SK-N-SH (cell line): ENCODE measurements at regions not wholly inside any gene's neighbourhood (a gene's known extent, or its start where the extent isn't known, plus 50 kb on each side); places are given as distances from the start of the nearest gene placed in this dataset.

Experiments
- CTCF ChIP-seq: fragments of 200-600 bp; sonication (generic); IDR thresholded peaks from 2 replicates; pipeline ENCODE4 v1.6.1; 2017; ENCODE audit warnings: antibody characterized with exemption, mild to moderate bottlenecking, moderate library complexity
- EP300 ChIP-seq, 2 experiments: IDR thresholded peaks; 2 replicates each; pipeline versions ENCODE4 v1.4.0 to v1.6.1; 2012; ENCODE audit warnings: borderline replicate concordance in 1 of 2, low read depth in 1 of 2, low read length in 1 of 2
- FOSL2 ChIP-seq: IDR thresholded peaks from 2 replicates; pipeline ENCODE4 v1.4.0; 2012; ENCODE audit warnings: low read depth, mild to moderate bottlenecking, moderate library complexity, borderline replicate concordance
- GABPA ChIP-seq: IDR thresholded peaks from 2 replicates; pipeline ENCODE4 v1.4.0; 2012; ENCODE audit warnings: low read depth, mild to moderate bottlenecking
- POLR2AphosphoS5 ChIP-seq: IDR thresholded peaks from 2 replicates; pipeline ENCODE4 v1.6.1; 2012; ENCODE audit warnings: low read depth, low read length
- RAD21 ChIP-seq: IDR thresholded peaks from 2 replicates; pipeline ENCODE4 v1.6.1; 2012; ENCODE audit warnings: mild to moderate bottlenecking, low read length
- REST ChIP-seq: IDR thresholded peaks from 2 replicates; pipeline ENCODE4 v1.6.1; 2012; ENCODE audit warnings: mild to moderate bottlenecking, low read depth, low read length, moderate library complexity
- RFX5 ChIP-seq: IDR thresholded peaks from 2 replicates; pipeline ENCODE4 v1.6.1; 2012; ENCODE audit warnings: mild to moderate bottlenecking, improper control_type of control experiment, low read length
- USF2 ChIP-seq: fragments of 150-350 bp; IDR thresholded peaks from 2 replicates; pipeline ENCODE4 v1.6.1; 2017; ENCODE audit warnings: antibody characterized with exemption, low read length, low read depth, borderline replicate concordance
- YY1 ChIP-seq: IDR thresholded peaks from 2 replicates; pipeline ENCODE4 v1.4.0; 2012; ENCODE audit warnings: low read depth, mild to moderate bottlenecking
- ZBTB33 ChIP-seq: IDR thresholded peaks from 2 replicates; pipeline ENCODE4 v1.4.0; 2012; ENCODE audit warnings: low read depth, borderline replicate concordance

- no peak for TF ChIP-seq CTCF
- no peak for TF ChIP-seq POLR2AphosphoS5
- no peak for TF ChIP-seq USF2
- no peak for TF ChIP-seq ZBTB33
- TF ChIP-seq GABPA = no peak
- no peak for TF ChIP-seq YY1
- TF ChIP-seq REST = no peak
- no peak for TF ChIP-seq RFX5
- no peak for TF ChIP-seq FOSL2
- no peak for TF ChIP-seq EP300 (IDR thresholded peaks at IDR 0.05; ENCODE audit: borderline replicate concordance in 1 of 2, low read depth in 1 of 2, low read length in 1 of 2)
- no peak for TF ChIP-seq RAD21
Observed at GRCh38 chr12:83321971-83322370, 635.3 kb downstream of the TMTC2 start.
